GM12878 (cell line): ENCODE measurements at regions not wholly inside any gene's neighbourhood (a gene's known extent, or its start where the extent isn't known, plus 50 kb on each side); places are given as distances from the start of the nearest gene placed in this dataset.
A peak's percentile ranks its signal among the peaks of the same experiment; 100 is the strongest.

ENCODE experiments used
- ATAC-seq: fragments of 200-7000 bp; cut with Tn5 transposase; 3 replicates; pipeline ENCODE4 v1.9.1; 2020; ENCODE audit warnings: mild to moderate bottlenecking, moderate library complexity
- BruUV-seq: library from RNA; stranded (reverse); fragments of 400-500 nt; replicated peaks from 2 replicates; lab custom pipeline; 2021; lab: Mats Ljungman, UMichigan
- CTCF ChIA-PET: fragments of 300-600 bp; sonication (Branson Sonifier 250); formaldehyde crosslinking; extraction: SDS; loops from one replicate; lab custom pipeline; 2021; ENCODE audit warnings: inconsistent platforms; lab: Yijun Ruan, JAX
- POLR2A ChIA-PET: fragments of 350-600 bp; formaldehyde crosslinking; extraction: SDS; loops from one replicate; lab custom pipeline; 2021; ENCODE audit warnings: inconsistent platforms; lab: Charles Lee
- RAD21 ChIA-PET: fragments of 300-600 bp; sonication (Branson Sonifier 250); formaldehyde crosslinking; loops from one replicate; lab custom pipeline; 2023; ENCODE audit warnings: antibody characterized with exemption; ENCODE audit not compliant: unreplicated experiment; lab: Charles Lee
- SMC1A ChIA-PET: fragments of 300-600 bp; sonication (Branson Sonifier 250); formaldehyde crosslinking; loops from one replicate; lab custom pipeline; 2023; ENCODE audit not compliant: unreplicated experiment, uncharacterized antibody; lab: Charles Lee
- DNase-seq: peaks from one replicate; pipeline ENCODE4 v3.0.0-alpha.2; 2011; ENCODE audit warnings: low read depth, low spot score
- FAIRE-seq: peaks from 3 replicates; lab custom pipeline; 2011; peaks lifted over from hg19 to GRCh38; lab: Jason Lieb, UNC
- H2AFZ ChIP-seq: 2 replicates; pipeline ENCODE4 v1.6.0; 2011; ENCODE audit warnings: low read depth, low read length, control low read depth; ENCODE audit not compliant: control insufficient read depth
- H3K27ac ChIP-seq: 2 replicates; pipeline ENCODE4 v1.5.1; 2011; ENCODE audit warnings: control low read depth; ENCODE audit not compliant: control insufficient read depth, insufficient read depth
- H3K27me3 ChIP-seq, 2 experiments: replicated peaks in 1 of 2; 2 replicates each; pipeline versions ENCODE4 v1.6.0 to v1.6.1; 2011; ENCODE audit warnings: low read length in 1 of 2; ENCODE audit not compliant: control insufficient read depth in 2 of 2, insufficient read depth in 2 of 2
- H3K36me3 ChIP-seq, 2 experiments: 2 replicates each; pipeline ENCODE4 v1.5.1; 2011; ENCODE audit warnings: low read length in 1 of 2; ENCODE audit not compliant: control insufficient read depth in 2 of 2, insufficient read depth in 2 of 2
- H3K4me1 ChIP-seq: 2 replicates; pipeline ENCODE4 v1.6.1; 2011; ENCODE audit warnings: mild to moderate bottlenecking, low read length, moderate library complexity, mixed read lengths; ENCODE audit not compliant: control insufficient read depth, insufficient read depth
- H3K4me2 ChIP-seq: 2 replicates; pipeline ENCODE4 v1.6.0; 2011; ENCODE audit warnings: control low read depth; ENCODE audit not compliant: control insufficient read depth, insufficient read depth
- H3K4me3 ChIP-seq: fragments of 200-600 bp; sonication (generic); 2 replicates; pipeline ENCODE4 v1.5.1; 2016
- H3K79me2 ChIP-seq: 2 replicates; pipeline ENCODE4 v1.6.0; 2011; ENCODE audit warnings: low read length; ENCODE audit not compliant: control insufficient read depth, insufficient read depth
- H3K9ac ChIP-seq: 2 replicates; pipeline ENCODE4 v1.8.0; 2011; ENCODE audit warnings: low read length, control low read depth, mixed read lengths; ENCODE audit not compliant: control insufficient read depth, insufficient read depth
- H3K9me3 ChIP-seq: replicated peaks from 3 replicates; pipeline ENCODE4 v1.5.1; 2011; ENCODE audit warnings: mild to moderate bottlenecking, low read length; ENCODE audit not compliant: control insufficient read depth, insufficient read depth
- H4K20me1 ChIP-seq: 2 replicates; pipeline ENCODE4 v1.6.0; 2011; ENCODE audit not compliant: control insufficient read depth, insufficient read depth
- BRCA1 ChIP-seq: IDR thresholded peaks from 2 replicates; pipeline ENCODE4 v1.6.1; 2011; ENCODE audit warnings: low read depth, low read length, improper control_type of control experiment
- EZH2 ChIP-seq: IDR thresholded peaks from 2 replicates; pipeline ENCODE4 v1.6.1; 2012; ENCODE audit warnings: low read depth, mild to moderate bottlenecking, control low read depth, inconsistent platforms, low read length, borderline replicate concordance; ENCODE audit not compliant: control insufficient read depth
- FOXK2 ChIP-seq: fragments of 450-650 bp; IDR thresholded peaks from 2 replicates; pipeline ENCODE4 v1.6.1; 2017; ENCODE audit warnings: mild to moderate bottlenecking, moderate library complexity
- IKZF1 ChIP-seq: fragments of 450-650 bp; conservative IDR thresholded peaks from 2 replicates; pipeline ENCODE4 v1.6.1; 2017; ENCODE audit warnings: antibody characterized with exemption, mild to moderate bottlenecking
- KLF5 ChIP-seq: fragments of 450-650 bp; IDR thresholded peaks from 2 replicates; pipeline ENCODE4 v1.6.1; 2014; ENCODE audit warnings: mild to moderate bottlenecking; ENCODE audit not compliant: partially characterized antibody
- MEF2B ChIP-seq: fragments of 450-650 bp; IDR thresholded peaks from 2 replicates; pipeline ENCODE4 v1.6.1; 2018; ENCODE audit warnings: mild to moderate bottlenecking, moderate library complexity; ENCODE audit not compliant: partially characterized antibody, poor library complexity, severe bottlenecking
- PAX8 ChIP-seq: fragments of 450-650 bp; IDR thresholded peaks from 2 replicates; pipeline ENCODE4 v1.6.1; 2017; ENCODE audit warnings: mild to moderate bottlenecking, moderate library complexity
- SMAD1 ChIP-seq: fragments of 450-650 bp; IDR thresholded peaks from 2 replicates; pipeline ENCODE4 v1.6.1; 2018; ENCODE audit warnings: mild to moderate bottlenecking, low read depth; ENCODE audit not compliant: partially characterized antibody
- SREBF2 ChIP-seq: IDR thresholded peaks from 2 replicates; pipeline ENCODE4 v1.6.1; 2012; ENCODE audit warnings: mild to moderate bottlenecking, low read length
- ZNF217 ChIP-seq: fragments of 450-650 bp; IDR thresholded peaks from 2 replicates; pipeline ENCODE4 v1.6.1; 2017; ENCODE audit warnings: antibody characterized with exemption, mild to moderate bottlenecking
- WGBS: methylation state at CpG from one replicate; pipeline ENCODE4 v1.1.6; 2016; ENCODE audit warnings: low lambda C conversion rate; ENCODE audit not compliant: insufficient replicate concordance, insufficient coverage; ENCODE audit errors: missing lambda C conversion rate; 5-methylcytosine and 5-hydroxymethylcytosine counted together
- in situ Hi-C: fragments of 300-500 bp; cut with MboI; formaldehyde crosslinking; loops from 9 replicates; pipeline ENCODE4 v1.14.3; 2018; ENCODE audit warnings: mixed read lengths
- intact Hi-C: fragments of 100-400 bp; cut with micrococcal nuclease; formaldehyde crosslinking; loops from one replicate; pipeline ENCODE4 v1.14.2; 2022; ENCODE audit not compliant: unreplicated experiment
- TF ChIP-seq, protein P1 (sequence below): IDR thresholded peaks from 2 replicates; pipeline ENCODE4 v1.6.1; 2011; ENCODE audit warnings: low read depth, mild to moderate bottlenecking, low read length, moderate library complexity, borderline replicate concordance; ENCODE audit errors: extremely low read depth
- TF ChIP-seq, protein P2 (sequence below): IDR thresholded peaks from 2 replicates; pipeline ENCODE4 v1.6.1; 2011; ENCODE audit warnings: low read depth, low read length, improper control_type of control experiment, borderline replicate concordance
- TF ChIP-seq, protein P3 (sequence below): IDR thresholded peaks from 2 replicates; pipeline ENCODE4 v1.6.1; 2012; ENCODE audit warnings: low read depth, low read length, improper control_type of control experiment
- TF ChIP-seq, protein P4 (sequence below): fragments of 450-650 bp; IDR thresholded peaks from 2 replicates; pipeline ENCODE4 v1.6.1; 2017; ENCODE audit warnings: low read depth, mild to moderate bottlenecking, moderate library complexity
- TF ChIP-seq, protein P5 (sequence below): fragments of 450-650 bp; IDR thresholded peaks from 2 replicates; pipeline ENCODE4 v1.6.1; 2016; ENCODE audit warnings: mild to moderate bottlenecking

DNA sequence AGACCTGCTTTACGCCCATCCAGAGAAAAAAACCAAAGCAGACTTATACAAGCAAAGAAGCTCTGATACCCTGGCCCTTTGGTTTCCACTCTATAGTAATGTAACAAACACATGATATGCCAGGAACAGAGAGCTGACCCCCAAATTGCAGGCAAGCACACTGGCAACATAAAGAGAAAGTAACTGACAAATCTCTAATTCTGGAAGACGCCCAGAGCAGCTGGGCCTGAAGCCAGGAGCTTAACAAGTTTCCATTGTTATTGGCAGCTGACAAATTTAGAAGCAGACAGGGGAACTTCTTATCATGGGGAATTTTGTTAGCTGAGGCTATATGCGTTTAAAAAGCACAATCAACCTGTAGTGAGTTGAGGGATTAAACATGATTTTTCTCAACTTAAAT, 158.0 kb downstream of the DLEU7 start:
- Histone ChIP-seq H3K4me2 (peak overlapping the region; percentile 50; the same call in 1 of the 2 replicates), H3K27ac (no peak overlapping the region), H3K79me2 (no peaks in the 10 kb centered on the region), H3K4me1 (peaks cover 6% of the 10 kb centered on the region), H4K20me1 (no peaks in the 10 kb centered on the region), H3K36me3 (no peaks in the 10 kb centered on the region), H3K4me3 (no peak overlapping the region), H3K27me3 (no peaks in the 10 kb centered on the region), H2AFZ (peak overlapping the region; percentile 35), H3K9me3 (no peaks in the 10 kb centered on the region)
- in situ Hi-C loops (no loop called here), intact Hi-C loops (no loop called here)
- POLR2A ChIA-PET = interaction anchor here (1.0 to 1.5 kb wide), 2 partner anchors 13 to 91 kb away, joined by 3 to 4 read pairs; no protein-coding TSS in a partner anchor
- no peak for FAIRE-seq
- DNase-seq = no peak
- ATAC-seq = peak; percentile 58
- no TSS peak for BruUV-seq
- SMC1A ChIA-PET = interaction anchor here (1.0 to 2.2 kb wide), 7 partner anchors 8 to 97 kb away, joined by 3 to 11 read pairs (median 6); no protein-coding TSS in a partner anchor
- CTCF ChIA-PET = interaction anchor here (0.7 to 1.0 kb wide), 2 partner anchors 13 to 101 kb away, joined by 3 to 4 read pairs; no protein-coding TSS in a partner anchor
- WGBS = 41% methylated on average over 3 of the region's 3 CpGs
- RAD21 ChIA-PET = interaction anchor here (0.9 to 1.8 kb wide), 3 partner anchors 50 to 226 kb away, joined by 3 to 4 read pairs (median 4); no protein-coding TSS in a partner anchor
- TF ChIP-seq, protein P1, sequence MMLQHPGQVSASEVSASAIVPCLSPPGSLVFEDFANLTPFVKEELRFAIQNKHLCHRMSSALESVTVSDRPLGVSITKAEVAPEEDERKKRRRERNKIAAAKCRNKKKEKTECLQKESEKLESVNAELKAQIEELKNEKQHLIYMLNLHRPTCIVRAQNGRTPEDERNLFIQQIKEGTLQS = no peak
- no peak for TF ChIP-seq BRCA1
- no peak for TF ChIP-seq PAX8
- TF ChIP-seq MEF2B = peak; percentile 25
- TF ChIP-seq, protein P2, sequence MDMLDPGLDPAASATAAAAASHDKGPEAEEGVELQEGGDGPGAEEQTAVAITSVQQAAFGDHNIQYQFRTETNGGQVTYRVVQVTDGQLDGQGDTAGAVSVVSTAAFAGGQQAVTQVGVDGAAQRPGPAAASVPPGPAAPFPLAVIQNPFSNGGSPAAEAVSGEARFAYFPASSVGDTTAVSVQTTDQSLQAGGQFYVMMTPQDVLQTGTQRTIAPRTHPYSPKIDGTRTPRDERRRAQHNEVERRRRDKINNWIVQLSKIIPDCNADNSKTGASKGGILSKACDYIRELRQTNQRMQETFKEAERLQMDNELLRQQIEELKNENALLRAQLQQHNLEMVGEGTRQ = no peak
- TF ChIP-seq, protein P3, sequence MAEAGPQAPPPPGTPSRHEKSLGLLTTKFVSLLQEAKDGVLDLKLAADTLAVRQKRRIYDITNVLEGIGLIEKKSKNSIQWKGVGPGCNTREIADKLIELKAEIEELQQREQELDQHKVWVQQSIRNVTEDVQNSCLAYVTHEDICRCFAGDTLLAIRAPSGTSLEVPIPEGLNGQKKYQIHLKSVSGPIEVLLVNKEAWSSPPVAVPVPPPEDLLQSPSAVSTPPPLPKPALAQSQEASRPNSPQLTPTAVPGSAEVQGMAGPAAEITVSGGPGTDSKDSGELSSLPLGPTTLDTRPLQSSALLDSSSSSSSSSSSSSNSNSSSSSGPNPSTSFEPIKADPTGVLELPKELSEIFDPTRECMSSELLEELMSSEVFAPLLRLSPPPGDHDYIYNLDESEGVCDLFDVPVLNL = no peak
- TF ChIP-seq IKZF1 = 0 out of 2 replicates have a peak, but pooled peaks have one; percentile 25
- TF ChIP-seq SREBF2 = no peak
- TF ChIP-seq, protein P4, sequence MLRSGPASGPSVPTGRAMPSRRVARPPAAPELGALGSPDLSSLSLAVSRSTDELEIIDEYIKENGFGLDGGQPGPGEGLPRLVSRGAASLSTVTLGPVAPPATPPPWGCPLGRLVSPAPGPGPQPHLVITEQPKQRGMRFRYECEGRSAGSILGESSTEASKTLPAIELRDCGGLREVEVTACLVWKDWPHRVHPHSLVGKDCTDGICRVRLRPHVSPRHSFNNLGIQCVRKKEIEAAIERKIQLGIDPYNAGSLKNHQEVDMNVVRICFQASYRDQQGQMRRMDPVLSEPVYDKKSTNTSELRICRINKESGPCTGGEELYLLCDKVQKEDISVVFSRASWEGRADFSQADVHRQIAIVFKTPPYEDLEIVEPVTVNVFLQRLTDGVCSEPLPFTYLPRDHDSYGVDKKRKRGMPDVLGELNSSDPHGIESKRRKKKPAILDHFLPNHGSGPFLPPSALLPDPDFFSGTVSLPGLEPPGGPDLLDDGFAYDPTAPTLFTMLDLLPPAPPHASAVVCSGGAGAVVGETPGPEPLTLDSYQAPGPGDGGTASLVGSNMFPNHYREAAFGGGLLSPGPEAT = peak; percentile 41; the same call in 1 of the 2 replicates
- no peak for TF ChIP-seq ZNF217
- TF ChIP-seq SMAD1 = peak; percentile 45
- TF ChIP-seq FOXK2 = no peak
- TF ChIP-seq, protein P5, sequence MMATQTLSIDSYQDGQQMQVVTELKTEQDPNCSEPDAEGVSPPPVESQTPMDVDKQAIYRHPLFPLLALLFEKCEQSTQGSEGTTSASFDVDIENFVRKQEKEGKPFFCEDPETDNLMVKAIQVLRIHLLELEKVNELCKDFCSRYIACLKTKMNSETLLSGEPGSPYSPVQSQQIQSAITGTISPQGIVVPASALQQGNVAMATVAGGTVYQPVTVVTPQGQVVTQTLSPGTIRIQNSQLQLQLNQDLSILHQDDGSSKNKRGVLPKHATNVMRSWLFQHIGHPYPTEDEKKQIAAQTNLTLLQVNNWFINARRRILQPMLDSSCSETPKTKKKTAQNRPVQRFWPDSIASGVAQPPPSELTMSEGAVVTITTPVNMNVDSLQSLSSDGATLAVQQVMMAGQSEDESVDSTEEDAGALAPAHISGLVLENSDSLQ = peak; percentile 31; the same call in 1 of the 2 replicates
- TF ChIP-seq EZH2 = no peak
- no peak for TF ChIP-seq KLF5
- TF ChIP-seq, all 136 proteins: peak for 5
- no peak overlapping the region for H3K9ac ChIP-seq
